Right atrium auricular region (tissue), 2 donors: ENCODE measurements at regions not wholly inside any gene's neighbourhood (a gene's known extent, or its start where the extent isn't known, plus 50 kb on each side); places are given as distances from the start of the nearest gene placed in this dataset.

Experiments
- DNase-seq: peaks from one replicate; pipeline ENCODE4 v3.0.0-alpha.2; 2019; ENCODE audit warnings: low spot score
- H3K27ac ChIP-seq, 2 donors: fragments of 200-600 bp; sonication (generic); 1 replicate in 1 of 2; 2 replicates in 1 of 2; pipeline ENCODE4 v1.5.1; 2016 to 2019
- H3K27me3 ChIP-seq, 2 donors: fragments of 200-600 bp; sonication (generic); one replicate each; pipeline versions ENCODE4 v1.5.1 to v1.6.0; 2017 to 2019
- H3K36me3 ChIP-seq: fragments of 200-600 bp; sonication (generic); one replicate; pipeline ENCODE4 v1.5.1; 2016
- H3K4me1 ChIP-seq, 2 donors: fragments of 200-600 bp; sonication (generic); one replicate each; pipeline versions ENCODE4 v1.5.1 to v1.6.0; 2017 to 2019
- H3K4me3 ChIP-seq, 2 donors: fragments of 200-600 bp; sonication (generic); 1 replicate in 1 of 2; 2 replicates in 1 of 2; pipeline ENCODE4 v1.5.1; 2017 to 2019; ENCODE audit warnings: mild to moderate bottlenecking in 1 of 2, moderate library complexity in 1 of 2
- H3K9me3 ChIP-seq, 2 donors: fragments of 200-600 bp; sonication (generic); one replicate each; pipeline ENCODE4 v1.5.1; 2019
- TF ChIP-seq, protein P1 (sequence below), 2 donors: fragments of 200-600 bp; sonication (generic); IDR thresholded peaks; one replicate each; pipeline ENCODE4 v1.5.1; 2019; ENCODE audit warnings: antibody characterized with exemption in 2 of 2

DNA sequence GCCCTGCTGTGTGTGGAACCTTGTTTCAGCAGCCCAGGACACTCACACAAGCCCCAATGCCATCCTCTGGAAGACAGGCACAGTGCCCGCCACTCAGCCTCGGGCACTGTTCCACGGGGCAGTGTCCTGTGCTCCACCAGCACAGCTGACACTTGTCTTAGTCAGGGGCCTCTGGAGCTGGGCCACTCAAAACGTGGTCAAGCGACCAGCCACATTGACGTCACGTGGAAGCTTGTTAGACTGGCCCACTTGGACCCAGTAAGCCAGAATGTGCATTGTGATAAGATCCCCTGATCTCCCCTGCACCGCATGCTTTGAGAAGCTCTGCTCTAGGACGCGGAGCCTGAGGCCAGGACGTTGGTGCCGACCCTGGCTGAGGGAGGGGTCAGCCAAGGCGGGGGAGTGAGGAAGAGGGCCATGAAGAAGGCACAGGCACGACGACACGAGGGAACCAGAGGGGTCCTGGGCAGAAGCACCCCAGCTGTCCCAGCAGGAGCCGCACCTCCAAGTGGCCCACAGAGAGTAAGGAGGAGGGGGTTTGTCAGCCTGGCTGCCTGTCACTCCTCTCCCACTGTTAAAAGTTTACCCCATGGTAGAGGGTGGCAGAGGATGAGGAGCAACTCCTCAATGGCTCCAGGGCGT, 64.6 kb downstream of the LINC01488 start:
- DNase-seq, result no peak
- H3K27me3 ChIP-seq, result no peaks in the 10 kb centered on the region
- TF ChIP-seq, protein P1, sequence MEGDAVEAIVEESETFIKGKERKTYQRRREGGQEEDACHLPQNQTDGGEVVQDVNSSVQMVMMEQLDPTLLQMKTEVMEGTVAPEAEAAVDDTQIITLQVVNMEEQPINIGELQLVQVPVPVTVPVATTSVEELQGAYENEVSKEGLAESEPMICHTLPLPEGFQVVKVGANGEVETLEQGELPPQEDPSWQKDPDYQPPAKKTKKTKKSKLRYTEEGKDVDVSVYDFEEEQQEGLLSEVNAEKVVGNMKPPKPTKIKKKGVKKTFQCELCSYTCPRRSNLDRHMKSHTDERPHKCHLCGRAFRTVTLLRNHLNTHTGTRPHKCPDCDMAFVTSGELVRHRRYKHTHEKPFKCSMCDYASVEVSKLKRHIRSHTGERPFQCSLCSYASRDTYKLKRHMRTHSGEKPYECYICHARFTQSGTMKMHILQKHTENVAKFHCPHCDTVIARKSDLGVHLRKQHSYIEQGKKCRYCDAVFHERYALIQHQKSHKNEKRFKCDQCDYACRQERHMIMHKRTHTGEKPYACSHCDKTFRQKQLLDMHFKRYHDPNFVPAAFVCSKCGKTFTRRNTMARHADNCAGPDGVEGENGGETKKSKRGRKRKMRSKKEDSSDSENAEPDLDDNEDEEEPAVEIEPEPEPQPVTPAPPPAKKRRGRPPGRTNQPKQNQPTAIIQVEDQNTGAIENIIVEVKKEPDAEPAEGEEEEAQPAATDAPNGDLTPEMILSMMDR (IDR thresholded peaks at IDR 0.05), result no peak
- no peak overlapping the region for H3K27ac ChIP-seq
- no peaks in the 10 kb centered on the region for H3K36me3 ChIP-seq
- H3K4me1 ChIP-seq, result peaks cover 0 to 8% of the 10 kb centered on the region in 2 donors
- no peak overlapping the region for H3K4me3 ChIP-seq
- H3K9me3 ChIP-seq, result peaks cover 0 to 21% of the 10 kb centered on the region in 2 donors

DNA sequence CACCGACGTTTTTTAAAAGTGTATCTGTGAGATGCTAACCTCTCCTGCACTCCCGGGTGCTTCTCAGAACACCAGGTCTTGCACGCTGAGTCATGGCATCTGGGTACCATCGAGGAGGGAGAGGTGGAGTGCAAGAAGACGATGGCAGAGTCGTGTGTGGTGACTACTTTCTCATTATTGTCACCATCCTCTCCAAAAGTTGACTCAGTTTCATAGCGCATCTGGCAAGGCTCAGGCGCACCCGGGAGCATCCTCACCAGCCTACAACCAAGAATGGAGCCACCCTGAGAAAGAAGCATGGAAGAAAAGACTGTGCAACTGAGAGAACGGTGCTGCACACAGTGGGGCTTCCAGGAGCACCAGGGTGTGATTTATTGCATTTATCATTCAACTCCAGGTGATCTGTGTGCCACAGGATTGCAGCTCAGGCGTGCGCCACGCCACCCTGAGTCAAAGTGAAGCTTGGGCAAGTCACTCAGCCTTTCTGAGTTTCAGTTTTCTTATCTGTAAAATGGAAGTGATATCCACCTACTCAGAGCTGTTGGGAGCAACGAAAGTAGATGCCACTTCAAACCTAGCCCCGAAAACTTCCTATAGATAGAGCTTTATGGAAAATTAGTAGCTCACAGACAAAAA, 65.4 kb downstream of the LINC01488 start:
- no peak for DNase-seq
- Histone ChIP-seq H3K36me3 (no peaks in the 10 kb centered on the region), H3K4me3 (no peak overlapping the region), H3K27ac (no peak overlapping the region), H3K27me3 (no peaks in the 10 kb centered on the region), H3K4me1 (peaks cover 0 to under 1% of the 10 kb centered on the region in 2 donors), H3K9me3 (peaks cover 0 to 22% of the 10 kb centered on the region in 2 donors)
- TF ChIP-seq, protein P1 (IDR thresholded peaks at IDR 0.05), result no peak

DNA sequence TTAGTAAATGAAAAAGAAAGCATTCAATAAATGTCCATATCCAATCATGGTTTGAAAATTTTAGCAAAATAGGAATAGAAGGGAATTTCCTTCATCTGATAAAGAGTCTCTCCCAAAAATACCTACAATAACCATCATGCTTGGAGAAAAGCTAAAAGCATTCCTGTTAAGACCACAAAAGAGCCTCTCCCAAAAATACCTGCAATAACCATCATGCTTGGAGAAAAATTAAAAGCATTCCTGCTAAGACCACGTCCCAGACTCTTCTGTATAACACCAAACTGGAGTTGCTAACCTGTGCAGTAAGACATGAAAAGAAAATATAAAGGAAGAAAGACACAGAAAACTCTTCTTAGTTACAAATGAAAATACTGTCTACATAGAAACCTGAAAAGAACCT, 69.4 kb downstream of the LINC01488 start:
- no peaks in the 10 kb centered on the region for H3K27me3 ChIP-seq
- TF ChIP-seq, protein P1 (IDR thresholded peaks at IDR 0.05), result no peak
- no peaks in the 10 kb centered on the region for H3K4me1 ChIP-seq
- no peaks in the 10 kb centered on the region for H3K36me3 ChIP-seq
- peaks cover 0 to 22% of the 10 kb centered on the region in 2 donors for H3K9me3 ChIP-seq
- H3K4me3 ChIP-seq, result no peak overlapping the region
- no peak overlapping the region for H3K27ac ChIP-seq
- DNase-seq, result no peak

DNA sequence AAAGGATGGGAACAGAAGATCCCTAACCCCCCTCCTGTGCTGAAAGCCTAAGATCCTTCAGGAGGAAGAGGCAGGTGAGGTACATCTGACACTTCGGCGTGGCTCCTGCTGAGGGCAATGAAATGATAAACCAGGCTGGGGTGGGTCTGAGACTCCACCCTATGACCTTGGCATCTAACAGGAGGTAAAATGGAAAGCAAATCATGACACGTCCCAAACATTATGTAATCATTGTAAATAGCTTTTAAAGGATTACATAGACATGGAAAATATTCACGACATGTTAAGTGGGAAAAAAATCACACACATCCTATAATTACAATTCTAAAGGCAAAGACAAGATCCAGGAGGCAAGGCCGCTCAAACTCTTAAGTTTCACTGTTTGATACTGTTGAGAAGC, 70.5 kb downstream of the LINC01488 start:
- Histone ChIP-seq H3K4me1 (no peaks in the 10 kb centered on the region), H3K27ac (no peak overlapping the region), H3K36me3 (no peaks in the 10 kb centered on the region), H3K27me3 (no peaks in the 10 kb centered on the region), H3K9me3 (peaks cover 0 to 22% of the 10 kb centered on the region in 2 donors), H3K4me3 (no peak overlapping the region)
- no peak for DNase-seq
- TF ChIP-seq, protein P1 (IDR thresholded peaks at IDR 0.05), result no peak

DNA sequence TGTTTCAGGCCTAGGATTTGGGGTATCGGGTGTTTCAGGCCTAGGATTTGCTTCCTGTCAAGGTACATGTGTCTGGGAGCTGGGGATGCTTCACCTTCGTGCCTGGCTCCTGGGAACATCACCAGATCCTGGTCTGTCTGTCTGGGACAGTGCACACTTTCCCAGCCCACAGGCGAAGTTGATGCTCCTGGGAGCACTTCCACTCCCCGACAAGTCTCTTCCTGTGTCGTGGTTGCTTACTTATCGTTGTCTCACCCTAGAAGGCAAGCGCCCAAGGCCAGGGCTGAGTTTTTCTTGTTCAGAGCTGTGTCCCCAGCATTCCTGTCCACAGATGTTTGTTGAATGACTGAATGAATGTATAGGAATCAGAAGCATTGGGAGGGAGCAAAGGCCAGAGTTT, 71.5 kb downstream of the LINC01488 start:
- Histone ChIP-seq H3K27me3 (no peaks in the 10 kb centered on the region), H3K36me3 (no peaks in the 10 kb centered on the region), H3K4me1 (no peaks in the 10 kb centered on the region), H3K27ac (no peak overlapping the region), H3K9me3 (peaks cover 0 to 22% of the 10 kb centered on the region in 2 donors), H3K4me3 (no peak overlapping the region)
- no peak for DNase-seq
- TF ChIP-seq, protein P1 (IDR thresholded peaks at IDR 0.05), result no peak
